GM12891 (cell line): ENCODE measurements at regions not wholly inside any gene's neighbourhood (a gene's known extent, or its start where the extent isn't known, plus 50 kb on each side); places are given as distances from the start of the nearest gene placed in this dataset.

Source experiments
- POLR2AphosphoS5 ChIP-seq: IDR thresholded peaks from 2 replicates; pipeline ENCODE4 v1.6.1; 2011; ENCODE audit warnings: low read depth, low read length, control low read depth
- SPI1 ChIP-seq: IDR thresholded peaks from 2 replicates; pipeline ENCODE4 v1.6.1; 2011; ENCODE audit warnings: low read depth, low read length, control low read depth

- TF ChIP-seq POLR2AphosphoS5 (no peak), SPI1 (no peak)
These were observed 118.7 kb upstream of the CDKN3 start for GRCh38 chr14:54278087-54278486.
